ENCODE measurements at regions not wholly inside any gene's neighbourhood (a gene's known extent, or its start where the extent isn't known, plus 50 kb on each side); places are given as distances from the start of the nearest gene placed in this dataset.

DNA sequence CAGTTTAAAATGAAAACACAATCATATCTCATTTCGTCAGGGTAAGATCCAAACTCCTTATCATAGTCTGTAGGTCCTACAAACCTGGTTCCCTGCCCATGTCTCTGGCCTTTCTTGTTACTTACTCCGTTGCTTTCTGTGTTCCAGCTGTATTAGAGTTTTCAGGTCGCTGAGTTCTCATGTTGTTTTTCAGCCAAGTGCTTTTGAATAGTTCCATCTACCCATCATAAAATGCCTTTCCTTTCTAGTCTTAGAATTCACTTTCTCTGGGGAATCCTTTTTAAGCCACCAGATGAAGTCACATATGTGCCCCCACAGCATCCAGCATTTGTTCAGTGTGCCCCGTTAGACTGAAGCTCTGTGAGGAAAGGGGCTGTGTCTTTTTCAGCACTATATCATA is 228.7 kb downstream of the YTHDC2 start:
- no peak for ATAC-seq (ENCODE audit: low read depth)

DNA sequence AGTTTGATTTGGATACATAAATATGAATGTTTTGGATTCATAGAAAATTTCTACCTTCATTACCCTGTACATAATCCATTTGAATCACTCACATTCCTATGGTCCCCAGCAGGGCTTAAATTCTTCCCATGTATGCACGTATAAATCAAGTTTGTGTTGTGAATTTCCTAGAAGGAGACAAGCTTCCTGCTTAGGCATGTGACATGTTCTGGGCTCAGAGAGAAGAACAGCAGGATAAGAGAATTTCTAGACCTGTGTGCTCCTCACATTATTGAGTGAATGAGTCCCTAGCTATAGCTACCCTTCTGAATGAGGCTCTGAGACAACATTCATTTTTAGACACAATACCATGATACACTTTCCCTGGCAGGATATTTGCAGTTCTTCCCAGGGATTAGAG is 229.1 kb downstream of the YTHDC2 start:
- ChIA-PET POLR2A (no interaction called here), CTCF (no interaction called here)
- H3K9ac ChIP-seq (ENCODE audit: low read length): no peak overlapping the region
- intact Hi-C loops (cut with micrococcal nuclease): no loop called here
- ATAC-seq (ENCODE audit: low read depth) (no peak), DNase-seq (no peak)
- no CpG with 5 or more reads among the region's 1 CpG for WGBS (ENCODE audit: insufficient coverage)
- H3K79me2 ChIP-seq (ENCODE audit: control insufficient read depth, insufficient read depth, low read length): no peaks in the 10 kb centered on the region
- H2AFZ ChIP-seq (ENCODE audit: insufficient read depth, low read depth, low read length, poor library complexity, severe bottlenecking): no peak overlapping the region
- no peaks in the 10 kb centered on the region for H3K4me1 ChIP-seq (ENCODE audit: control insufficient read depth in 2 of 2, insufficient read depth in 2 of 2, low read length in 2 of 2)
- H3K27ac ChIP-seq (ENCODE audit: low read length in 2 of 2): no peak overlapping the region
- Mint-ChIP-seq H3K4me1 (no peaks in the 10 kb centered on the region), H3K27me3 (no peaks in the 10 kb centered on the region), H3K9me3 (ENCODE audit: insufficient read depth) (peaks cover 4% of the 10 kb centered on the region), H3K27ac (no peak overlapping the region), H3K4me3 (no peak overlapping the region)
- TF ChIP-seq, protein P1, sequence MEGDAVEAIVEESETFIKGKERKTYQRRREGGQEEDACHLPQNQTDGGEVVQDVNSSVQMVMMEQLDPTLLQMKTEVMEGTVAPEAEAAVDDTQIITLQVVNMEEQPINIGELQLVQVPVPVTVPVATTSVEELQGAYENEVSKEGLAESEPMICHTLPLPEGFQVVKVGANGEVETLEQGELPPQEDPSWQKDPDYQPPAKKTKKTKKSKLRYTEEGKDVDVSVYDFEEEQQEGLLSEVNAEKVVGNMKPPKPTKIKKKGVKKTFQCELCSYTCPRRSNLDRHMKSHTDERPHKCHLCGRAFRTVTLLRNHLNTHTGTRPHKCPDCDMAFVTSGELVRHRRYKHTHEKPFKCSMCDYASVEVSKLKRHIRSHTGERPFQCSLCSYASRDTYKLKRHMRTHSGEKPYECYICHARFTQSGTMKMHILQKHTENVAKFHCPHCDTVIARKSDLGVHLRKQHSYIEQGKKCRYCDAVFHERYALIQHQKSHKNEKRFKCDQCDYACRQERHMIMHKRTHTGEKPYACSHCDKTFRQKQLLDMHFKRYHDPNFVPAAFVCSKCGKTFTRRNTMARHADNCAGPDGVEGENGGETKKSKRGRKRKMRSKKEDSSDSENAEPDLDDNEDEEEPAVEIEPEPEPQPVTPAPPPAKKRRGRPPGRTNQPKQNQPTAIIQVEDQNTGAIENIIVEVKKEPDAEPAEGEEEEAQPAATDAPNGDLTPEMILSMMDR (IDR thresholded peaks at IDR 0.05): no peak
- no peak for TF ChIP-seq EZH2 (IDR thresholded peaks at IDR 0.05; ENCODE audit: borderline replicate concordance, insufficient read depth, low read depth, low read length, poor library complexity, severe bottlenecking)
- no peak overlapping the region for H3K4me2 ChIP-seq (replicated peaks; ENCODE audit: low read depth, low read length, poor library complexity, severe bottlenecking)
- no peaks in the 10 kb centered on the region for H4K20me1 ChIP-seq (ENCODE audit: control insufficient read depth, insufficient read depth, low read length, poor library complexity, severe bottlenecking)
- no peaks in the 10 kb centered on the region for H3K9me3 ChIP-seq (ENCODE audit: control extremely low read depth in 1 of 3, control insufficient read depth in 2 of 3, insufficient read depth in 1 of 3, low read length in 2 of 3)
- H3K36me3 ChIP-seq (replicated peaks in 1 of 2; ENCODE audit: control extremely low read depth in 1 of 2, control insufficient read depth in 1 of 2, extremely low read depth in 1 of 2, insufficient read depth in 2 of 2, low read length in 1 of 2): no peaks in the 10 kb centered on the region
- H3K4me3 ChIP-seq (ENCODE audit: control extremely low read depth in 1 of 5, extremely low read depth in 1 of 5, insufficient read depth in 1 of 5, low read depth in 2 of 5, low read length in 4 of 5): no peak overlapping the region
- H3K27me3 ChIP-seq (replicated peaks in 1 of 4; ENCODE audit: control extremely low read depth in 1 of 4, control insufficient read depth in 3 of 4, insufficient read depth in 4 of 4, low read length in 3 of 4): peaks cover 0 to 4% (median 0%) of the 10 kb centered on the region in 4 experiments

More for the DNA sequence above, 228.7 kb downstream of the YTHDC2 start:
- Mint-ChIP-seq H3K27ac (no peak overlapping the region), H3K4me1 (no peaks in the 10 kb centered on the region), H3K27me3 (no peaks in the 10 kb centered on the region), H3K4me3 (no peak overlapping the region), H3K9me3 (ENCODE audit: insufficient read depth) (peaks cover 4% of the 10 kb centered on the region)
- peaks cover 0 to 4% (median 0%) of the 10 kb centered on the region in 4 experiments for H3K27me3 ChIP-seq (replicated peaks in 1 of 4; ENCODE audit: control extremely low read depth in 1 of 4, control insufficient read depth in 3 of 4, insufficient read depth in 4 of 4, low read length in 3 of 4)
- H3K9ac ChIP-seq (ENCODE audit: low read length): no peak overlapping the region
- no peaks in the 10 kb centered on the region for H3K9me3 ChIP-seq (ENCODE audit: control extremely low read depth in 1 of 3, control insufficient read depth in 2 of 3, insufficient read depth in 1 of 3, low read length in 2 of 3)
- intact Hi-C loops (cut with micrococcal nuclease): no loop called here
- POLR2A ChIA-PET: no interaction called here
- DNase-seq: no peak
- H3K79me2 ChIP-seq (ENCODE audit: control insufficient read depth, insufficient read depth, low read length): no peaks in the 10 kb centered on the region
- no peak overlapping the region for H3K27ac ChIP-seq (ENCODE audit: low read length in 2 of 2)
- WGBS (ENCODE audit: insufficient coverage): 63% methylated on average over 3 of the region's 4 CpGs
- CTCF ChIA-PET: no interaction called here
- H2AFZ ChIP-seq (ENCODE audit: insufficient read depth, low read depth, low read length, poor library complexity, severe bottlenecking): no peak overlapping the region
- no peak overlapping the region for H3K4me2 ChIP-seq (replicated peaks; ENCODE audit: low read depth, low read length, poor library complexity, severe bottlenecking)
- TF ChIP-seq, protein P1 (IDR thresholded peaks at IDR 0.05): no peak
- TF ChIP-seq EZH2 (IDR thresholded peaks at IDR 0.05; ENCODE audit: borderline replicate concordance, insufficient read depth, low read depth, low read length, poor library complexity, severe bottlenecking): no peak
- H3K36me3 ChIP-seq (replicated peaks in 1 of 2; ENCODE audit: control extremely low read depth in 1 of 2, control insufficient read depth in 1 of 2, extremely low read depth in 1 of 2, insufficient read depth in 2 of 2, low read length in 1 of 2): no peaks in the 10 kb centered on the region
- H4K20me1 ChIP-seq (ENCODE audit: control insufficient read depth, insufficient read depth, low read length, poor library complexity, severe bottlenecking): no peaks in the 10 kb centered on the region
- H3K4me1 ChIP-seq (ENCODE audit: control insufficient read depth in 2 of 2, insufficient read depth in 2 of 2, low read length in 2 of 2): no peaks in the 10 kb centered on the region
- no peak overlapping the region for H3K4me3 ChIP-seq (ENCODE audit: control extremely low read depth in 1 of 5, extremely low read depth in 1 of 5, insufficient read depth in 1 of 5, low read depth in 2 of 5, low read length in 4 of 5)

Data from B cell (primary cell).